NCI-H146 (cell line): ENCODE measurements at regions not wholly inside any gene's neighbourhood (a gene's known extent, or its start where the extent isn't known, plus 50 kb on each side); places are given as distances from the start of the nearest gene placed in this dataset.
A peak's percentile ranks its signal among the peaks of the same experiment; 100 is the strongest.
"Not testable (repeated sequence)": the region's sequence is repeated elsewhere in the genome, so short reads cannot be mapped to it uniquely, and the experiment has no call there.

Experiments
- DNase-seq: peaks from one replicate; lab custom pipeline; 2025; lab: John Stamatoyannopoulos, UW

- no peak for DNase-seq
These were observed 387.0 kb upstream of the STXBP6 start for GRCh38 chr14:25436906-25437305.

DNA sequence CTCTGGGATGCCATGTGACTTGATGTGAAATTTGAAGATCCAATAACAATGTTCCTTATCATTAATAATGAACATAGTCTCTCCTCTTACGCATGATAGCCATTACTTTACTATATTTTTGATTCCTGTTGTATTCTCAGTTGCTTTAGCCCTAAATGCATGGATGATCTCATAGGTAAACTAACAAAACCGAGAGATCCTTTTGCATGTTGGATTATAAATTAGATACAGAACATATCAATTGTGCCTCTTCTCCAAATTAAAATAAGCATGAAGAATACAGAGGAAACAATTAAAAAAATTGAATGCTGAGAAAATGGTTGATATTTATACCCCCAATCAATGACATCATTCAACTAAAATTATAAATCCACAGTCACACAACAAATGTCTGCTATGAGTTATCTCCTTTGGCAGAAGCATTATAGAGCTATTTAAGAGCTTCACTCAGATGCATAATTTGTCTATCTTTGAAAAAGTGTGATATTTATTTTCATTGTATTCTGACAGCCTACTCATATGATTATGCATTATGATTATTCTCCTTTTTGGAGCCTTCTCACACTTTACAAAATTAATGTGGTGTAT, 386.4 kb upstream of the STXBP6 start:
- no peak for DNase-seq

- peak; percentile 43 for DNase-seq
These were observed 381.5 kb upstream of the STXBP6 start for GRCh38 chr14:25431211-25432076.

DNA sequence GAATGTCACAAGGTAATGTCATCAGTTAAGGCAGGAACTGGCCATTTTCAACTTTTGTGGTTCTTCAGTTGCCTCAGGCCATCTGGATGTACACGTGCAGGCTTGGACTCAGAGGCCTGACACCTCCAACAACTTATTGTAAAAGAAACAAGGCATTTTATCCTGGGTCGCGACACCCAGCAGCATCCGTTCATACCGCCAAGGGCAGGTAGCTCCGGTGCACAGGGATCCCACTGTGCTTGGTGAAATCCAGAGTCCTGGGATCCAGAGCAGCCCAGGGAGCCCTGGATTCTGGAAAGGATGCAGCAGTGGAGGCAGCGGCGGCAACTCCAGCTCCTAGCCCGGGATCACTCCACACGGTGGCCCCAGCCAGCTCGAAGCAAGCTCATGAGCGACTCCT, 380.9 kb upstream of the STXBP6 start:
- DNase-seq, result no peak

DNA sequence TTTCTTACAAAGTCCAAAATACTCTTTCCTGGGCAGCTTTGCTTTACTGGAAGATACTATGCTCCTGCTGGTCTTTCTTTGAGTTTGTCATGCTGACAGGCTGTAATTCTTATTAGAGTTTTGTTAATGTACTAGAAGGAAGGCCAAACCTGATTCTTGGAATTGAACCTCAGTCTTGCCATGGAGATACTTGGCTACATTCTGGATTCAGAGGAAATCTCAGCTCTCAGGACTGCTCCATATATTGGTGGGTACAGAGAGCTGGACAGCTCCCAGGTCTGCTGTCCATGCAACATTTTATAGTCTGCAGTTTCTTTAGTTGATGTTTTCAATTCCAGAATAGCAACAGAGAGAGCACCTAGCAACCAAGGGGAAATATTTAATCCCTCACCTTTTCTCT, 363.1 kb upstream of the STXBP6 start:
- no peak for DNase-seq

DNA sequence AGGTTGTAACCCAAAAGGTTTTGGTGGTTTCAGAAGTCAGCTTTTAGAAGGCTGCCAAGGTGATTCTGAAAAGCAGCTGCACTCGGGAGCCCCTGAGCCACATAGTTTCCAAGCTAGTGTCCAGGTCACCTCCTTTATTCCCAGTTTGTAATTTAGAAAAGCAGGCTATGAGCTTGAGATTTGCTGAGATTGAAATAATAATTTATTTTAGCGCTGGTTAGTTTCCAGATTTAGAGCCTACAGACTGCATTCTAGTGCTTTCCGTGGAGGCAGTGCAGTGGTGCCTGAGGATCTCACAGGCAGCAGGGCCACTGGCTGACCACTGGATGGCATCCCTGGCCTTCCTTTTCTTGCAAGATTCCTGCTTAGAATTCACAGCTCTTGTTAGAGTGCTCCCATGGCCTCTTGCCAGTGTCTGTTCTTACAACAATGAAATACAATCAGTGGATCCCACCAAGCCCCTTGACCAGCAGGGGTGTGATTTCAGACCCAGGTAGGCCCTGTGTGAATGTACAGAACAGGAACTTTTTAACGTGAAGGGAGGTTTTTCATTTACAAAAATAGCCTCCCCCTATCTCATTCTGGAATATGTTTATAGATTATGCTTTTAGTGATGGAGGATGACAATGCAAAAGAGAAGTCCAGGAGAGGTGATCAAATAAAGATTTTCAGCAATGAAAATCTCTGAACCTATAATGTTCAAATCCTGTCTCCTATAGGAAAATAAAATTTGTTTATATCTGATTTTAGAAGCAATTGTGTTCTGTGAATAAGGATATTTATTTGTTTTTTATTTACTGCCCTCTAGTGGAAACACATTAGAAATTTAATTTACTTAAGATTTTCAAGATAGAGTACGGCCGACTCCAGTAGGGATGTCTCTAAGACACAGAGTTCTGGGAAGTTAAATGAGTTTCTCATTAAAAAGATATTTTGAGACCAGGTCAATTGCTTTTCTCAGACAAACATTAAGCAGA, 362.1 kb upstream of the STXBP6 start:
- peak; percentile 30 for DNase-seq

- DNase-seq, result peak; percentile 3
These were observed 356.9 kb upstream of the STXBP6 start for GRCh38 chr14:25406818-25407217.

GRCh38 chr14:25400607-25401206, 350.8 kb upstream of the STXBP6 start:
- DNase-seq, result peak; percentile 9

DNA sequence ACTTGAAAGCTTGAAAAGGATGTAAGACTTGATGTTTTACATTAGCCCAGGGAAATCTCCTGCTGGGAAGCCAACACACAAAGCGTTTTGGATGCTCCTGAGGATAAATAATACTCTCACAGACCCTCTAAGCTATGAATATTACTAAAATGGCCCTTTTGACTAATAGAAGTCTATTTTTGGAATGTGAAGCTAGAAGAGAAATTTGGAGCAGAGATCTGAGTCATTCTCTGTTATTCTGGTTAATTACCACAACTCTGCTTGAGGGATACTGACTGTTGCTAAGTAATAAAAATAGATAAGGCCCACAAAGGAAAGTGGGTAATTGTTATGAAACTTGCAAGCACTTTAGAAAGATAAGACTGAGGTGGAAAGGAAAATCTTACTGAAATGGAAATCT, 346.2 kb upstream of the STXBP6 start:
- DNase-seq, result no peak

GRCh38 chr14:25394791-25395391, 344.9 kb upstream of the STXBP6 start:
- DNase-seq, result no peak

DNA sequence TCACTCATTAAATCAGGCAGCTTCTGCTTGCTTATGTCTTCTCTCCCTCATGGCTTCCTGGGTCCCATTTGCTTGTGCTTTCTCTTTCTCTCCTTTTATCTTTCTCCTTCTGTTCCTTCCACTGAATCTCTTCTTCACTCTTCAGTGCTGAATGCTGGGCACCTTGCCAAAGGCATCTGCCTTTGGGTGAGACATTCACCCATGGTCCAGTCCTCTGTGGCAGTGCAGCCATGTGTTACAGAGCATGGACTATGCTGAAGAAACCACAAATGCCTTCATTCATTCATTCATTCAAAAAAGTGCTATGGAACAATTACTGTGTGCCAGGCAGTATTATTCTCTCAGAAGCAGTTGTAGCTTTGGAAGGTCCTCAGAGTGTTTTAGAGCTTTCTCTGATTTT, 344.4 kb upstream of the STXBP6 start:
- no peak for DNase-seq

- no peak for DNase-seq
These were observed 340.0 kb upstream of the STXBP6 start for GRCh38 chr14:25389948-25390347.

GRCh38 chr14:25381498-25381897, 331.6 kb upstream of the STXBP6 start:
- peak; percentile 14 for DNase-seq

DNA sequence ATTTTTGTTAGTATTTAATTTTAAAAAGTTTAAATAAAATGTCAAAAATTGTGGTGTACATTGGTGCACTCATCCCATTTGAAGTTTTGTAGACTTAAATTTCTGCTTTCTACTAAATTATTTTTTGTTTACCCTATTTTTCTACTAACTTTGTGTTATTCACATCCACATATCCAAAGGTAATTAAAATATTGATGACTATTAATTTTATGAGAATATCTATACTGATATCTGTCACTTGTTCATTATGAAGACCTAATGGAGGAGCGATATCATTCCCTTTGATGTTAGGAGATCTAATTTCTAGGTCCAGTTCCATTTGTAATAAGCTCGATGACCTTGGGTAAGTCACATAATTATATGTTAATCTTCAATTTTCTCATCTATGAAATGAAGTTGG, 325.7 kb upstream of the STXBP6 start:
- no peak for DNase-seq

- DNase-seq, result no peak
These were observed 321.1 kb upstream of the STXBP6 start for GRCh38 chr14:25371068-25371467.

DNA sequence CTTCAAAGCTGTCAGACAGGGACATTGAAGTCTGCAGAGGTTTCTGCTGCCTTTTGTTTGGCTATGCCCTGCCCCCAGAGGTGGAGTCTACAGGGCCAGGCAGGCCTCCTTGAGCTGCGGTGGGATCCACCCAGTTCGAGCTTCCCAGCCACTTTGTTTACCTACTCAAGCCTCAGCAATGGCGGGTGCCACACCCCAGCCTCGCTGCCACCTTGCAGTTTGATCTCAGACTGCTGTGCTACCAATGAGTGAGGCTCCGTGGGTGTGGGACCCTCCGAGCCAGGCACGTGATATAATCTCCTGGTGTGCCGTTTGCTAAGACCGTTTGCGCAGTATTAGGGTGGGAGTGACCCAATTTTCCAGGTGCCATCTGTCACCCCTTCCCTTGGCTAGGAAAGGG, 320.1 kb upstream of the STXBP6 start:
- not testable (repeated sequence) for DNase-seq

DNA sequence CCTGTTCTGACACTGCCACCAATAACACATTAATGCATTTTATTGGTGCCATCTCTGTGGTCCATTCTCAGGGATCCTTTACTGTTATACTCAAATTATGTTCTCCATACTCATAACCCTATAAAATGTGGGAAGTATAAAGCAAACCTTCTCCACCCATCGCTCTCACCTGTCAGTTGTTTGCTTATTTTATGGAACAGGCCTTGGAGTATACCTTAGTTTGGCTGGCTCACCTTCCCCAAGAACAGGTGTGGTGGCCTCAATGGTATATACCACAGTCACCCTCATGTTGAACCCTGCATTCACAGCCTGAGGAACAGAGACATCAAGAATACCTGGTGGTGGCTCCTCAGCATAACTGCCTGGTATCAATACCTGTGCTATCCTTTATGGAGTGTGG, 308.4 kb upstream of the STXBP6 start:
- DNase-seq, result no peak

DNA sequence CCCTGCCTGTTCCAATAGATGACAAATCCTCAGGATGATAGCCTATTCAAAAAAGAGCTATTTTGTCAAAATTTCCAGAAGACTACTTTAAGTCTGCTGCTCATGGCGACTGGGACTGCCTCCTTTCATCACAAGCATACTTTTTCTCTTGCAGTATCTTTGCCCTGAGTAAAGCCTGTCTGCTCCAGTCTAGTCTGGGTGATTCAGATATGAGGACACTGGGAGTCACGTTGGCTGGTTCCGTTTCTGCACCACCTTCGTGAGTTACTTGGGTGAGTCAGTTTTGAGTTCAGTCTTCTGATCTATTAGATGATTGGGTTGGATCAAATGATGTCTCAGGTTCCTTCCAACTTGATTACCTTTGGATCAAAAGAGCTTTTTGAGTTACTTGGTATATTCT, 301.3 kb upstream of the STXBP6 start:
- DNase-seq, result no peak

GRCh38 chr14:25350802-25351201, 300.9 kb upstream of the STXBP6 start:
- DNase-seq, result no peak

DNA sequence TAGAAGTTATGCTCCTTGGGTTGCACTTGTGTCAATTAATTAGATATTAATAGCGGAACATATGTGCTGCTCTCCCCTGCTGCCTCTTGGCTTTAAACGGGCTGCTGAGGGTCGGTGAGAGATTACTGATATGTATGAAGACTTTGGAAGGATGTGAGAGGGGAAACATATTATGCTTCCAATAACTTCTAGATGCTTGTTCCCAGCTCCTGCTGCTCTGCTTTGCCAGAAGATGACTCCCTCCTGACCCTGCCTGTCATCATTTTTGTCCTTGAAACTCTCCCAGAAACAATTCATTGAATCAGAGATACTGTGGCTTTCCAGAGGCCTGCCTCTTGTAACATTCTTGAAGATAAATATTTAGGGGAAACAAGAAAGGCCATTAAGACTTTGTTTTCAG, 300.1 kb upstream of the STXBP6 start:
- DNase-seq, result no peak

DNA sequence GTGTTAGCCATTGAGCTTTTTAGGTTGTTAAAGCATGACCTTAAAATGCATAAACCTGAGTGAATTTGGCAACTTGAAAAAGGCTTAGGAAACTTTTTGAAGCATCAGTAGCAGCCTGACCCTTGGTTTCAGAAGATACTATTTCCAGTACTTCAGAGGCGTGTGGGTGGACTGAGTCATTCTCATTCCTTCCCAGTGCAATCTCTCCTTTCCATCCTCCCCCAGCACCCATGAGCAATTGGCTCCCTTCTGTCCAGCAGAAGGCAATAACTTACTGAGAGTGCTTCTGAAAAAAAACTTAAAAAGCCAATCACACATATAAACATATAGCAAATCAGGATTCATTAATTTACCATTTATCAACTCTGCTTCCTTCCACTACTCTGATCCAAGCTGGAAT, 299.3 kb upstream of the STXBP6 start:
- DNase-seq, result no peak

- DNase-seq, result no peak
These were observed 290.9 kb upstream of the STXBP6 start for GRCh38 chr14:25340882-25341281.
